IgD-negative memory B cell (primary cell): ENCODE measurements at regions not wholly inside any gene's neighbourhood (a gene's known extent, or its start where the extent isn't known, plus 50 kb on each side); places are given as distances from the start of the nearest gene placed in this dataset.

Experiments
- H3K27ac Mint-ChIP-seq, 3 donors: one replicate each; pipeline ENCODE4 v1.8.0; 2020 to 2022; ENCODE audit warnings: mild to moderate bottlenecking in 3 of 3, mixed read lengths in 3 of 3, moderate library complexity in 1 of 3
- H3K27me3 Mint-ChIP-seq: one replicate; pipeline ENCODE4 v1.8.0; 2021; ENCODE audit warnings: mixed read lengths
- H3K36me3 Mint-ChIP-seq: one replicate; pipeline ENCODE4 v1.8.0; 2020; ENCODE audit warnings: mild to moderate bottlenecking, mixed read lengths
- H3K4me1 Mint-ChIP-seq, 3 donors: one replicate each; pipeline ENCODE4 v1.8.0; 2020 to 2022; ENCODE audit warnings: mixed read lengths in 3 of 3, mild to moderate bottlenecking in 1 of 3
- H3K4me3 Mint-ChIP-seq, 4 donors: one replicate each; pipeline ENCODE4 v1.8.0; 2020 to 2022; ENCODE audit warnings: mild to moderate bottlenecking in 4 of 4, mixed read lengths in 4 of 4, moderate library complexity in 3 of 4
- H3K9me3 Mint-ChIP-seq, 3 donors: one replicate each; pipeline ENCODE4 v1.8.0; 2020 to 2021; ENCODE audit warnings: mixed read lengths in 3 of 3, mild to moderate bottlenecking in 1 of 3

GRCh38 chr3:182696916-182697315 is 96.4 kb upstream of the ATP11B start:
- Mint-ChIP-seq H3K27me3 (peaks cover under 1% of the 10 kb centered on the region), H3K9me3 (no peaks in the 10 kb centered on the region), H3K4me3 (no peak overlapping the region), H3K36me3 (no peaks in the 10 kb centered on the region), H3K4me1 (no peaks in the 10 kb centered on the region), H3K27ac (no peak overlapping the region)

DNA sequence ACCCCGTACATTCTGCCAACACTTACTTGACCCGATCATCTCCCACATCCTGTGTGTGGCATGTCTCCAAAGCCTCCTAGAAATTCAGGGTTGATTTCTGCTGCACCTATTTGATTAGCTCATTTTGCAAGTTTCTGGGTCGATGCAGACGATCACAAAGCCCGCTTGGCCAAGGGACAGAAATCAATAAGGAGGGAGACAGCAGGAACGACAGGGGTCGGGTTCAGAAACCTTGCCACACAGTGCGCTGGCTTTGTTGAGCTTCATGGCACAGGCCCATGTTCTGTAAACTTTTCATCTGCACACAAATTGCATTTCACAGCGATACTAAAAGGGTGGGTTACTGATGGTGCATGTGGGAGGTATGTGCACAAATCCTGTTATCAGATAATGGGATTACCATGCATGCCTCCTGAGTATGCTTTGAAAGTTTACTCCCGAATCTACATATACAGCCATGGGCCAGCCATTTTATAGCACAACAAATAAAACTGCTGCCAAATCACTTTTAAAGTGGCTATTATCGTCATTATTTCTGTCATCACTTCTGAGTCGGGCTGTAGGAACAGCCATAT is 95.9 kb upstream of the ATP11B start:
- Mint-ChIP-seq H3K4me1 (no peaks in the 10 kb centered on the region), H3K27me3 (no peaks in the 10 kb centered on the region), H3K4me3 (no peak overlapping the region)

GRCh38 chr3:182698078-182698477 is 95.2 kb upstream of the ATP11B start:
- no peaks in the 10 kb centered on the region for H3K4me1 Mint-ChIP-seq
- no peak overlapping the region for H3K4me3 Mint-ChIP-seq
- H3K27me3 Mint-ChIP-seq = no peaks in the 10 kb centered on the region
- no peak overlapping the region for H3K27ac Mint-ChIP-seq
- no peaks in the 10 kb centered on the region for H3K9me3 Mint-ChIP-seq
- H3K36me3 Mint-ChIP-seq = peaks cover 2% of the 10 kb centered on the region

More for the DNA sequence above, 95.9 kb upstream of the ATP11B start:
- no peaks in the 10 kb centered on the region for H3K9me3 Mint-ChIP-seq
- H3K36me3 Mint-ChIP-seq = peaks cover 2% of the 10 kb centered on the region
- H3K27ac Mint-ChIP-seq = no peak overlapping the region

- no peaks in the 10 kb centered on the region for H3K9me3 Mint-ChIP-seq
- no peaks in the 10 kb centered on the region for H3K4me1 Mint-ChIP-seq
- peak overlapping the region in 1 of 4 donors; percentile 60 for H3K4me3 Mint-ChIP-seq
- no peak overlapping the region for H3K27ac Mint-ChIP-seq
- H3K27me3 Mint-ChIP-seq = peaks cover 5% of the 10 kb centered on the region
- H3K36me3 Mint-ChIP-seq = peaks cover 4% of the 10 kb centered on the region
Measured at GRCh38 chr3:182699550-182700170, 93.6 kb upstream of the ATP11B start.

DNA sequence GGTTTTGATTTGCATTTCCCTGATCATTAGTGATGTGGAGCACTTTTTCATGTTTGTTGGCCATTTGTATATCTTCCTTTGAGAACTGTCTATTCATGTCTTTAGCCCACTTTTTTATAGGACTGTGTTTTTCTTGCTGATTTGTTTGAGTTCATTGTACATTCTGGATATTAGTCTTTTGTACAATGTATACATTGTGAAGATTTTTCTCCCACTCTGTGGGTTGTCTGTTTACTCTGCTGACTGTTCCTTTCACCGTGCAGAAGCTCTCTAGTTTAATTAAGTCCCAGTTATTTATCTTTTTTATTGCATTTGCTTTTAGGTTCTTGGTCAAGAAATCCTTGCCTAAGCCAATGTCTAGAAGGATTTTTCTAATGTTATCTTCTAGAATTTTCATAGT is 91.1 kb upstream of the ATP11B start:
- peaks cover 4% of the 10 kb centered on the region for H3K36me3 Mint-ChIP-seq
- no peaks in the 10 kb centered on the region for H3K9me3 Mint-ChIP-seq
- no peak overlapping the region for H3K4me3 Mint-ChIP-seq
- H3K27ac Mint-ChIP-seq = no peak overlapping the region
- peaks cover 0 to 1% (median 0%) of the 10 kb centered on the region in 3 donors for H3K4me1 Mint-ChIP-seq
- peaks cover 6% of the 10 kb centered on the region for H3K27me3 Mint-ChIP-seq

DNA sequence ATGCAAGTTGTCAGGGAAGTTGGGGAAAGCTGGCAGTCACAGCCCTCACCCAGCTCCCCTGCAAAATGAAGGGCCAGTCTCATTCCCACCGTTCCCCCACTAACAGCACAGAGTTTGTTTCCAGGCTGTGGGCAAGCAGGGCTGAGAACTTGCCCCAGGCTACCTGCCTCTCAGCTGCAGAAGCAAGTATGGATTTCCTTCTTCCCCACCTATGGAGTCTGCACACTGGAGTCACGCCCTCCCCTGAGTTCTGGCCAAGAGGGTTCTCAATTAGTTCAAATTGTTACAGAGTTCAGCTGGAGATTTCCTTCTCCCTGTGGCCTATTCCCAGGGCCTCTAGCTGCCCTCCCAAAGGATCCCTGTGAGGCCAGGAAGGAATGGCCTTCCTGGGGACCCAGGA is 90.1 kb upstream of the ATP11B start:
- H3K4me3 Mint-ChIP-seq = no peak overlapping the region
- no peak overlapping the region for H3K27ac Mint-ChIP-seq
- H3K36me3 Mint-ChIP-seq = peaks cover 4% of the 10 kb centered on the region
- H3K27me3 Mint-ChIP-seq = peaks cover 6% of the 10 kb centered on the region
- H3K9me3 Mint-ChIP-seq = no peaks in the 10 kb centered on the region
- H3K4me1 Mint-ChIP-seq = peaks cover 0 to 1% (median 0%) of the 10 kb centered on the region in 3 donors

DNA sequence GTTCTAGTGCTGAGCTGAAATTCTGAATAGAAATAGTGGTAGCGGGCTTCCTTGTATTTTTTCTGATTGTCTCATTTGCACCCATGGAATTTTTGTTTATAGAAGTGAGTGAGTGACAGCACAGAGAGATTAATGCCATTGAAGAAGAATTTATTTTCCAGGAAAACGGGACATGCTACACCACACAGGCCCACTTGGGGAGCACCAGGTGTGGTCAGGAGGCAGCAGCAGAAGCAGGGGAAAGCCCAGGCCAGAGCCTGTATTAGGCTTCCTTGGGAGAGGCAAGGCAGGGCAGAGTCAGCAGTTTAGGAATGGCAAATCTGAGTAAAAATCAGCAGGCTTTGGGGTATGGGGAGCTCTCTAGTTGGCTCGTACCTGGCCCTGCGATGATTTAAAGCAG is 88.4 kb upstream of the ATP11B start:
- H3K27me3 Mint-ChIP-seq = peaks cover 8% of the 10 kb centered on the region
- no peaks in the 10 kb centered on the region for H3K9me3 Mint-ChIP-seq
- H3K27ac Mint-ChIP-seq = no peak overlapping the region
- H3K4me1 Mint-ChIP-seq = peaks cover 0 to 1% (median 0%) of the 10 kb centered on the region in 3 donors
- H3K36me3 Mint-ChIP-seq = peaks cover 4% of the 10 kb centered on the region
- no peak overlapping the region for H3K4me3 Mint-ChIP-seq

- Mint-ChIP-seq H3K27me3 (peaks cover 5% of the 10 kb centered on the region), H3K4me3 (no peak overlapping the region), H3K4me1 (peaks cover 0 to 2% (median 1%) of the 10 kb centered on the region in 3 donors), H3K9me3 (no peaks in the 10 kb centered on the region), H3K36me3 (peaks cover under 1% of the 10 kb centered on the region), H3K27ac (no peak overlapping the region)
Measured at GRCh38 chr3:182708810-182709209, 84.5 kb upstream of the ATP11B start.

- H3K27me3 Mint-ChIP-seq = peaks cover 3% of the 10 kb centered on the region
Measured at GRCh38 chr3:182709306-182709705, 84.0 kb upstream of the ATP11B start.

GRCh38 chr3:182710557-182711157 is 82.6 kb upstream of the ATP11B start:
- no peak overlapping the region for H3K27ac Mint-ChIP-seq
- H3K36me3 Mint-ChIP-seq = no peaks in the 10 kb centered on the region
- no peak overlapping the region for H3K4me3 Mint-ChIP-seq
- H3K9me3 Mint-ChIP-seq = no peaks in the 10 kb centered on the region
- peaks cover 0 to 2% (median 1%) of the 10 kb centered on the region in 3 donors for H3K4me1 Mint-ChIP-seq
- H3K27me3 Mint-ChIP-seq = peaks cover 1% of the 10 kb centered on the region

More at GRCh38 chr3:182709306-182709705, 84.0 kb upstream of the ATP11B start:
- Mint-ChIP-seq H3K4me3 (no peak overlapping the region), H3K36me3 (no peaks in the 10 kb centered on the region), H3K4me1 (peaks cover 0 to 2% (median 1%) of the 10 kb centered on the region in 3 donors), H3K9me3 (no peaks in the 10 kb centered on the region), H3K27ac (no peak overlapping the region)

- H3K9me3 Mint-ChIP-seq = no peaks in the 10 kb centered on the region
- H3K4me3 Mint-ChIP-seq = no peak overlapping the region
- peaks cover under 1 to 6% (median 1%) of the 10 kb centered on the region in 3 donors for H3K4me1 Mint-ChIP-seq
- peaks cover 1% of the 10 kb centered on the region for H3K27me3 Mint-ChIP-seq
- no peaks in the 10 kb centered on the region for H3K36me3 Mint-ChIP-seq
- H3K27ac Mint-ChIP-seq = no peak overlapping the region
Measured at GRCh38 chr3:182711261-182711683, 82.0 kb upstream of the ATP11B start.

GRCh38 chr3:182711853-182712252 is 81.5 kb upstream of the ATP11B start:
- H3K4me1 Mint-ChIP-seq = peaks cover under 1 to 11% (median 4%) of the 10 kb centered on the region in 3 donors
- H3K4me3 Mint-ChIP-seq = no peak overlapping the region
- H3K27ac Mint-ChIP-seq = peak overlapping the region in 1 of 3 donors; percentile 35
- H3K36me3 Mint-ChIP-seq = no peaks in the 10 kb centered on the region
- no peaks in the 10 kb centered on the region for H3K9me3 Mint-ChIP-seq
- peaks cover 1% of the 10 kb centered on the region for H3K27me3 Mint-ChIP-seq

GRCh38 chr3:182713111-182713510 is 80.2 kb upstream of the ATP11B start:
- H3K9me3 Mint-ChIP-seq = no peaks in the 10 kb centered on the region
- H3K4me3 Mint-ChIP-seq = no peak overlapping the region
- H3K36me3 Mint-ChIP-seq = no peaks in the 10 kb centered on the region
- H3K27ac Mint-ChIP-seq = no peak overlapping the region
- H3K27me3 Mint-ChIP-seq = peaks cover 1% of the 10 kb centered on the region
- H3K4me1 Mint-ChIP-seq = peaks cover 0 to 11% (median 4%) of the 10 kb centered on the region in 3 donors

DNA sequence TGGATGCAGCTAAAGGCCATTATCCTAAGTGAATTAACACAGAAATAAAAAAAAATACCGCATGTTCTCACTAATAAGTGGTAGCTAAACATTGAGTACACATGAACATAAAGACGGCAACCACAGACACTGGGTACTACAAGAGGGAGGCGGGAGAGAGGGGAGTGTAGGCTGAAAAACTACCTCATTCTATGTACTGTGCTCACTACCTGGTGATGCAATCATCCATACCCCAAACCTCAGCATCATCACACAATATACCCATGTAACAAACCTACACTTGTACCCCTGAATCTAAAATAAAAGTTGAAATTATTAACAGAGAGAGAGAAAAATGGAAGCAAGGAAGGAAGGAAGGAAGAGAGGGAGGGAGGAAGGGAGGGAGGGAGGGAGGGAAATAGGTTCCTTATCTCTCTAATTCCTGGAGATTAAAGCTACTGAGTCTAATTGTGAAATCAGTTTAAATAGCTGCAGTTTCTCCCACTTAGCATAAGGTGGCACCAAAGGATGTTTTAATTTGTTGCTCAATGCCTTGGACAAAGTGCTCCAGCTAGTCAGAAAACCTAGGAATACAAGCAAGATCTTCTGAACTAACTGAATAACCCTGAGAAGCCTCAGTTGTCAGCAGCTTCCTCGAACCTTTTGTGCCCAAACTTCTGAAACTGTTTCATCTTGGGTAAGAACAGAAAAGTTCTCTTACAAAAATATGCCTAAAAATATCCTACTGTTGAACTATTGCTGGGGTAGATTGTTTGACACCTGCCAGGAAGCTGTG is 79.4 kb upstream of the ATP11B start:
- Mint-ChIP-seq H3K27ac (no peak overlapping the region), H3K4me3 (no peak overlapping the region), H3K27me3 (peaks cover 1% of the 10 kb centered on the region), H3K9me3 (no peaks in the 10 kb centered on the region), H3K36me3 (no peaks in the 10 kb centered on the region), H3K4me1 (peaks cover 0 to 11% (median 4%) of the 10 kb centered on the region in 3 donors)

DNA sequence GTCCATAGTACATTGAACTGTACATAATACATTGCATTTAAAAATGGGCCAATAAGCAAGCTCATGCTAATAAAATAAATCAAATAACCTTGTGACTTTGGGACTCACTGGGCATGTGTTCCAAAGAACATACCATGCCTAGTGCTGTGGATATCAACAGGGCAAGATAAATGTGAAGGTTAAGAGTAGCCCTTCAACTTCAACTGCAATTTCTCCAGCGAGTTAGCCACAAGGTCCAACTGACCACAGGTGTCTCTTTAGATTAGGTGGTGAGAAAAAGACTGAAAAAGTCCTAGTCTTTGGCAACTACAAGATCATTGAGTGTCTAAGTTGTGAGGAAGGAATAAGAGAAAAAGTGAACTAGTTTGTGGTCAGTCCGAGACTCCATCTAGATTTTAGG is 78.3 kb upstream of the ATP11B start:
- Mint-ChIP-seq H3K4me3 (no peak overlapping the region), H3K27me3 (no peaks in the 10 kb centered on the region), H3K4me1 (peaks cover 0 to 11% (median 4%) of the 10 kb centered on the region in 3 donors), H3K9me3 (no peaks in the 10 kb centered on the region), H3K36me3 (no peaks in the 10 kb centered on the region), H3K27ac (no peak overlapping the region)
